LNCaP clone FGC (cell line): ENCODE measurements at regions not wholly inside any gene's neighbourhood (a gene's known extent, or its start where the extent isn't known, plus 50 kb on each side); places are given as distances from the start of the nearest gene placed in this dataset.

Experiments used
- DNase-seq: peaks from one replicate; pipeline ENCODE4 v3.0.0-alpha.2; 2011; ENCODE audit warnings: low read depth
- H3K4me3 ChIP-seq: 2 replicates; pipeline ENCODE4 v1.5.1; 2011; ENCODE audit warnings: mild to moderate bottlenecking, low read depth, low read length, control low read depth
- CTCF ChIP-seq: IDR thresholded peaks from 2 replicates; pipeline ENCODE4 v1.5.1; 2012; ENCODE audit warnings: mild to moderate bottlenecking; ENCODE audit not compliant: control insufficient read depth, insufficient read depth; ENCODE audit errors: extremely low read depth

- H3K4me3 ChIP-seq = no peak overlapping the region
- DNase-seq = no peak
- no peak for TF ChIP-seq CTCF
Measured at GRCh38 chr1:55374801-55375616, 159.8 kb upstream of the USP24 start.

- DNase-seq = no peak
- H3K4me3 ChIP-seq = no peak overlapping the region
- TF ChIP-seq CTCF = no peak
Measured at GRCh38 chr1:55374216-55374615, 159.1 kb upstream of the USP24 start.

GRCh38 chr1:55369474-55369873 lies 154.3 kb upstream of the USP24 start:
- no peak for TF ChIP-seq CTCF
- no peak for DNase-seq

GRCh38 chr1:55368698-55369097 lies 153.5 kb upstream of the USP24 start:
- DNase-seq = no peak
- no peak overlapping the region for H3K4me3 ChIP-seq
- TF ChIP-seq CTCF = no peak

More at GRCh38 chr1:55369474-55369873, 154.3 kb upstream of the USP24 start:
- no peak overlapping the region for H3K4me3 ChIP-seq

- H3K4me3 ChIP-seq = no peak overlapping the region
- DNase-seq = no peak
- TF ChIP-seq CTCF = no peak
Measured at GRCh38 chr1:55367273-55367672, 152.1 kb upstream of the USP24 start.

- no peak for DNase-seq
- no peak for TF ChIP-seq CTCF
- no peak overlapping the region for H3K4me3 ChIP-seq
Measured at GRCh38 chr1:55364216-55364615, 149.1 kb upstream of the USP24 start.

- TF ChIP-seq CTCF = no peak
- H3K4me3 ChIP-seq = no peak overlapping the region
- DNase-seq = no peak
Measured at GRCh38 chr1:55363268-55363667, 148.1 kb upstream of the USP24 start.
